HEK293 (cell line): ENCODE measurements at regions not wholly inside any gene's neighbourhood (a gene's known extent, or its start where the extent isn't known, plus 50 kb on each side); places are given as distances from the start of the nearest gene placed in this dataset.

Source experiments
- CTCF ChIA-PET: fragments of 350-600 bp; formaldehyde crosslinking; extraction: SDS; loops from one replicate; lab custom pipeline; 2021; ENCODE audit warnings: antibody characterized with exemption; lab: Yijun Ruan, JAX
- POLR2A ChIA-PET: fragments of 300-600 bp; formaldehyde crosslinking; extraction: SDS; loops from one replicate; lab custom pipeline; 2020; ENCODE audit warnings: antibody characterized with exemption, inconsistent platforms; lab: Yijun Ruan, JAX
- H3K27ac ChIP-seq: fragments of 200-500 bp; sonication (Bioruptor generic); 2 replicates; pipeline ENCODE4 v1.5.1; 2014; ENCODE audit warnings: low read depth, low read length, control low read depth, inconsistent platforms; ENCODE audit errors: extremely low read depth
- H3K36me3 ChIP-seq, 2 experiments: fragments of 200-500 bp in 1 of 2; sonication (Bioruptor generic) in 1 of 2; 1 replicate in 1 of 2; 2 replicates in 1 of 2; pipeline ENCODE4 v1.5.1; 2014 to 2017; ENCODE audit warnings: inconsistent platforms in 2 of 2, low read length in 2 of 2; ENCODE audit not compliant: control insufficient read depth in 2 of 2, insufficient read depth in 1 of 2
- H3K4me1 ChIP-seq: fragments of 200-500 bp; sonication (Bioruptor generic); 2 replicates; pipeline ENCODE4 v1.5.1; 2014; ENCODE audit warnings: mild to moderate bottlenecking, low read length, inconsistent platforms; ENCODE audit not compliant: control insufficient read depth, insufficient read depth
- H3K4me3 ChIP-seq: 2 replicates; pipeline ENCODE4 v1.5.1; 2011; ENCODE audit warnings: low read depth, mild to moderate bottlenecking, control low read depth, low read length, moderate library complexity
- H3K9me3 ChIP-seq: fragments of 200-500 bp; sonication (Bioruptor generic); 2 replicates; pipeline ENCODE4 v1.5.1; 2014; ENCODE audit warnings: low read depth, low read length, inconsistent platforms; ENCODE audit not compliant: control insufficient read depth, insufficient read depth
- GLIS1 ChIP-seq: fragments of 450-650 bp; formaldehyde crosslinking; IDR thresholded peaks from 2 replicates; pipeline ENCODE4 v1.5.1; 2016; ENCODE audit warnings: missing biosample characterization, missing genetic modification characterization
- OVOL3 ChIP-seq: fragments of 450-650 bp; formaldehyde crosslinking; IDR thresholded peaks from 2 replicates; pipeline ENCODE4 v1.5.1; 2016; ENCODE audit warnings: missing biosample characterization, missing genetic modification characterization
- SP3 ChIP-seq: fragments of 450-650 bp; formaldehyde crosslinking; IDR thresholded peaks from 2 replicates; pipeline ENCODE4 v1.5.1; 2016; ENCODE audit warnings: missing biosample characterization, missing genetic modification characterization
- ZBTB48 ChIP-seq: fragments of 450-650 bp; formaldehyde crosslinking; IDR thresholded peaks from 2 replicates; pipeline ENCODE4 v1.5.1; 2016; ENCODE audit warnings: missing biosample characterization, missing genetic modification characterization
- ZFHX2 ChIP-seq: fragments of 450-650 bp; formaldehyde crosslinking; conservative IDR thresholded peaks from 2 replicates; pipeline ENCODE4 v1.5.1; 2016; ENCODE audit warnings: missing biosample characterization, missing genetic modification characterization
- ZNF10 ChIP-seq: fragments of 450-650 bp; formaldehyde crosslinking; IDR thresholded peaks from 2 replicates; pipeline ENCODE4 v1.5.1; 2017; ENCODE audit warnings: missing biosample characterization, missing genetic modification characterization
- ZNF211 ChIP-seq: fragments of 450-650 bp; formaldehyde crosslinking; IDR thresholded peaks from 2 replicates; pipeline ENCODE4 v1.5.1; 2016; ENCODE audit warnings: low read depth, missing biosample characterization, missing genetic modification characterization
- ZNF223 ChIP-seq: fragments of 450-650 bp; formaldehyde crosslinking; IDR thresholded peaks from 2 replicates; pipeline ENCODE4 v1.5.1; 2016; ENCODE audit warnings: missing biosample characterization, missing genetic modification characterization
- ZNF23 ChIP-seq: fragments of 450-650 bp; formaldehyde crosslinking; IDR thresholded peaks from 2 replicates; pipeline ENCODE4 v1.5.1; 2016; ENCODE audit warnings: missing biosample characterization, missing genetic modification characterization, borderline replicate concordance
- ZNF239 ChIP-seq: fragments of 450-650 bp; formaldehyde crosslinking; IDR thresholded peaks from 2 replicates; pipeline ENCODE4 v1.5.1; 2016; ENCODE audit warnings: missing biosample characterization, missing genetic modification characterization
- ZNF266 ChIP-seq: fragments of 450-650 bp; formaldehyde crosslinking; IDR thresholded peaks from 2 replicates; pipeline ENCODE4 v1.5.1; 2016; ENCODE audit warnings: missing biosample characterization, missing genetic modification characterization, low read depth
- ZNF514 ChIP-seq: fragments of 450-650 bp; formaldehyde crosslinking; IDR thresholded peaks from 2 replicates; pipeline ENCODE4 v1.5.1; 2016; ENCODE audit warnings: missing biosample characterization, missing genetic modification characterization
- ZNF585B ChIP-seq: fragments of 450-650 bp; formaldehyde crosslinking; IDR thresholded peaks from 2 replicates; pipeline ENCODE4 v1.5.1; 2016; ENCODE audit warnings: missing biosample characterization, missing genetic modification characterization
- ZNF707 ChIP-seq: fragments of 450-650 bp; formaldehyde crosslinking; IDR thresholded peaks from 2 replicates; pipeline ENCODE4 v1.5.1; 2016; ENCODE audit warnings: missing biosample characterization, missing genetic modification characterization
- ZNF777 ChIP-seq: fragments of 450-650 bp; formaldehyde crosslinking; IDR thresholded peaks from 2 replicates; pipeline ENCODE4 v1.5.1; 2017; ENCODE audit warnings: missing biosample characterization, missing genetic modification characterization, borderline replicate concordance
- TF ChIP-seq, protein P1 (sequence below): fragments of 450-650 bp; formaldehyde crosslinking; IDR thresholded peaks from 2 replicates; pipeline ENCODE4 v1.5.1; 2016; ENCODE audit warnings: missing biosample characterization, missing genetic modification characterization
- TF ChIP-seq, protein P2 (sequence below): fragments of 450-650 bp; formaldehyde crosslinking; optimal IDR thresholded peaks from 2 replicates; pipeline ENCODE3; 2016; ENCODE audit warnings: missing biosample characterization, mild to moderate bottlenecking, missing genetic modification characterization
- TF ChIP-seq, protein P3 (sequence below): fragments of 450-650 bp; formaldehyde crosslinking; IDR thresholded peaks from 2 replicates; pipeline ENCODE4 v1.5.1; 2016; ENCODE audit warnings: missing biosample characterization, missing genetic modification characterization
- TF ChIP-seq, protein P4 (sequence below): fragments of 450-650 bp; formaldehyde crosslinking; IDR thresholded peaks from 2 replicates; pipeline ENCODE4 v1.5.1; 2017; ENCODE audit warnings: missing biosample characterization, missing genetic modification characterization

DNA sequence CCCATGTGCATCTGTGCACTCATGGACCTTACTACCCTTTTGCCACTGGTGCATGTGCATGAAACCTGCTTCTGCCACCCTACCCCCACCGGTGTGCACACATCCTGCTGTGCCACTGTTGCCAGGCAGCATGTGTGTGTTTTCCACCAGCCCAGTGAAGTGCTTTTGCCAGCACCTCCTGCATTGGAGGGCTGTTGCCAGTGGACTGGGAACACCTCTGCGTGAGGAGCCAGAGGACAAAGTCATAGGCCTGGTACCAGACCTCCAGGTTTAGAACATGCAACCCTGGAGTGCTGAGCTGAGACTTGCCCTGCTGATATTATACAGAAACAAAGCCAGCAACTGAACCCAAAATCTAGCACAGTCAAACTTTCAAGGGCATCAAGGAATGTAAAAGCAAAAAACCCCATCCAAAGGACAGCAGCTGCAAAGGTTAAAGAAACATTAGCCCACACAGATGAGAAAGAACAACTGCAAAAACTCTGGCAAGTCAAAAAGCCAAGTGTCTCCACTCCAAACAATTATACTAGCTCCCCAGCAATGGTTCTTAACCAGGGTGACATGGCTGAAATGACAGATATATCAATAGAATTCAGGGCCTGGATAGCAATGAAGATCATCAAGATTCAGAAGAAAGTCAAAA lies 70.6 kb upstream of the PTPN3 start:
- ChIA-PET CTCF (interaction anchor here (0.5 to 0.6 kb wide), 2 partner anchors 252 to 612 kb away, joined by 3 to 4 read pairs; no protein-coding TSS in a partner anchor), POLR2A (no interaction called here)
- TF ChIP-seq SP3 (tag by site-specific recombination): no peak
- TF ChIP-seq, protein P1, sequence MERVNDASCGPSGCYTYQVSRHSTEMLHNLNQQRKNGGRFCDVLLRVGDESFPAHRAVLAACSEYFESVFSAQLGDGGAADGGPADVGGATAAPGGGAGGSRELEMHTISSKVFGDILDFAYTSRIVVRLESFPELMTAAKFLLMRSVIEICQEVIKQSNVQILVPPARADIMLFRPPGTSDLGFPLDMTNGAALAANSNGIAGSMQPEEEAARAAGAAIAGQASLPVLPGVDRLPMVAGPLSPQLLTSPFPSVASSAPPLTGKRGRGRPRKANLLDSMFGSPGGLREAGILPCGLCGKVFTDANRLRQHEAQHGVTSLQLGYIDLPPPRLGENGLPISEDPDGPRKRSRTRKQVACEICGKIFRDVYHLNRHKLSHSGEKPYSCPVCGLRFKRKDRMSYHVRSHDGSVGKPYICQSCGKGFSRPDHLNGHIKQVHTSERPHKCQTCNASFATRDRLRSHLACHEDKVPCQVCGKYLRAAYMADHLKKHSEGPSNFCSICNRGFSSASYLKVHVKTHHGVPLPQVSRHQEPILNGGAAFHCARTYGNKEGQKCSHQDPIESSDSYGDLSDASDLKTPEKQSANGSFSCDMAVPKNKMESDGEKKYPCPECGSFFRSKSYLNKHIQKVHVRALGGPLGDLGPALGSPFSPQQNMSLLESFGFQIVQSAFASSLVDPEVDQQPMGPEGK: no peak
- no peak for TF ChIP-seq ZNF223
- TF ChIP-seq ZNF10 (tag by site-specific recombination): no peak
- TF ChIP-seq, protein P2, sequence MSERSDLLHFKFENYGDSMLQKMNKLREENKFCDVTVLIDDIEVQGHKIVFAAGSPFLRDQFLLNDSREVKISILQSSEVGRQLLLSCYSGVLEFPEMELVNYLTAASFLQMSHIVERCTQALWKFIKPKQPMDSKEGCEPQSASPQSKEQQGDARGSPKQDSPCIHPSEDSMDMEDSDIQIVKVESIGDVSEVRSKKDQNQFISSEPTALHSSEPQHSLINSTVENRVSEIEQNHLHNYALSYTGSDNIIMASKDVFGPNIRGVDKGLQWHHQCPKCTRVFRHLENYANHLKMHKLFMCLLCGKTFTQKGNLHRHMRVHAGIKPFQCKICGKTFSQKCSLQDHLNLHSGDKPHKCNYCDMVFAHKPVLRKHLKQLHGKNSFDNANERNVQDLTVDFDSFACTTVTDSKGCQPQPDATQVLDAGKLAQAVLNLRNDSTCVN (tag by site-specific recombination): no peak
- TF ChIP-seq ZNF707 (tag by site-specific recombination): no peak
- TF ChIP-seq ZBTB48 (tag by site-specific recombination): no peak
- TF ChIP-seq ZNF266 (tag by site-specific recombination): no peak
- TF ChIP-seq ZNF514 (tag by site-specific recombination): no peak
- TF ChIP-seq, protein P3, sequence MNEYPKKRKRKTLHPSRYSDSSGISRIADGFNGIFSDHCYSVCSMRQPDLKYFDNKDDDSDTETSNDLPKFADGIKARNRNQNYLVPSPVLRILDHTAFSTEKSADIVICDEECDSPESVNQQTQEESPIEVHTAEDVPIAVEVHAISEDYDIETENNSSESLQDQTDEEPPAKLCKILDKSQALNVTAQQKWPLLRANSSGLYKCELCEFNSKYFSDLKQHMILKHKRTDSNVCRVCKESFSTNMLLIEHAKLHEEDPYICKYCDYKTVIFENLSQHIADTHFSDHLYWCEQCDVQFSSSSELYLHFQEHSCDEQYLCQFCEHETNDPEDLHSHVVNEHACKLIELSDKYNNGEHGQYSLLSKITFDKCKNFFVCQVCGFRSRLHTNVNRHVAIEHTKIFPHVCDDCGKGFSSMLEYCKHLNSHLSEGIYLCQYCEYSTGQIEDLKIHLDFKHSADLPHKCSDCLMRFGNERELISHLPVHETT (tag by site-specific recombination): no peak
- TF ChIP-seq ZNF777 (tag by site-specific recombination): no peak
- no peak for TF ChIP-seq ZNF585B
- TF ChIP-seq OVOL3 (tag by site-specific recombination): no peak
- no peak for TF ChIP-seq ZNF239 (tag by site-specific recombination)
- TF ChIP-seq ZNF23 (tag by site-specific recombination): no peak
- no peak for TF ChIP-seq ZNF211 (tag by site-specific recombination)
- no peak for TF ChIP-seq ZFHX2 (tag by site-specific recombination)
- TF ChIP-seq, protein P4, sequence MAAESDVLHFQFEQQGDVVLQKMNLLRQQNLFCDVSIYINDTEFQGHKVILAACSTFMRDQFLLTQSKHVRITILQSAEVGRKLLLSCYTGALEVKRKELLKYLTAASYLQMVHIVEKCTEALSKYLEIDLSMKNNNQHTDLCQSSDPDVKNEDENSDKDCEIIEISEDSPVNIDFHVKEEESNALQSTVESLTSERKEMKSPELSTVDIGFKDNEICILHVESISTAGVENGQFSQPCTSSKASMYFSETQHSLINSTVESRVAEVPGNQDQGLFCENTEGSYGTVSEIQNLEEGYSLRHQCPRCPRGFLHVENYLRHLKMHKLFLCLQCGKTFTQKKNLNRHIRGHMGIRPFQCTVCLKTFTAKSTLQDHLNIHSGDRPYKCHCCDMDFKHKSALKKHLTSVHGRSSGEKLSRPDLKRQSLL (tag by site-specific recombination): no peak
- TF ChIP-seq GLIS1: no peak
- Histone ChIP-seq H3K4me3 (no peak overlapping the region), H3K27ac (no peak overlapping the region), H3K36me3 (no peaks in the 10 kb centered on the region), H3K9me3 (no peaks in the 10 kb centered on the region), H3K4me1 (no peaks in the 10 kb centered on the region)
